IMR-90 (cell line): ENCODE measurements at regions not wholly inside any gene's neighbourhood (a gene's known extent, or its start where the extent isn't known, plus 50 kb on each side); places are given as distances from the start of the nearest gene placed in this dataset.

Experiments used
- ATAC-seq: fragments of 200-7000 bp; cut with Tn5 transposase; 2 replicates; pipeline ENCODE4 v1.9.1; 2020; ENCODE audit warnings: low read depth, mild to moderate bottlenecking, moderate library complexity
- BruUV-seq: library from RNA; stranded (reverse); fragments of 400-500 nt; replicated peaks from 2 replicates; lab custom pipeline; 2021; lab: Mats Ljungman, UMichigan
- CTCF ChIA-PET: fragments of 300-600 bp; formaldehyde crosslinking; extraction: SDS; loops from one replicate; lab custom pipeline; 2021; ENCODE audit warnings: antibody characterized with exemption; lab: Yijun Ruan, JAX
- POLR2A ChIA-PET: fragments of 300-600 bp; sonication (Branson Sonifier 250); formaldehyde crosslinking; loops from one replicate; lab custom pipeline; 2022; ENCODE audit warnings: antibody characterized with exemption; ENCODE audit not compliant: unreplicated experiment; lab: Charles Lee
- DNase-seq: peaks from one replicate; pipeline ENCODE4 v3.0.0; 2013
- H2AFZ ChIP-seq: replicated peaks from 2 replicates; pipeline ENCODE3; 2013; ENCODE audit warnings: low read length, mild to moderate bottlenecking; ENCODE audit not compliant: poor library complexity
- H2AK5ac ChIP-seq: 2 replicates; pipeline ENCODE4 v1.6.1; 2013; ENCODE audit warnings: low read depth, low read length, inconsistent platforms
- H2AK9ac ChIP-seq: replicated peaks from 2 replicates; pipeline ENCODE3; 2013; ENCODE audit warnings: mild to moderate bottlenecking, low read depth, low read length, moderate library complexity; ENCODE audit not compliant: poor library complexity
- H2BK120ac ChIP-seq: 2 replicates; pipeline ENCODE4 v1.6.1; 2013; ENCODE audit warnings: low read depth, low read length, inconsistent platforms
- H2BK15ac ChIP-seq: 3 replicates; pipeline ENCODE4 v1.6.1; 2013; ENCODE audit warnings: low read depth, low read length, inconsistent platforms
- H2BK20ac ChIP-seq: 2 replicates; pipeline ENCODE4 v1.6.1; 2013; ENCODE audit warnings: low read depth, mild to moderate bottlenecking, inconsistent platforms, low read length, moderate library complexity
- H2BK5ac ChIP-seq: 2 replicates; pipeline ENCODE4 v1.6.1; 2013; ENCODE audit warnings: mild to moderate bottlenecking, low read depth, low read length, inconsistent platforms; ENCODE audit not compliant: poor library complexity, severe bottlenecking
- H3K14ac ChIP-seq: replicated peaks from 2 replicates; pipeline ENCODE4 v1.6.1; 2013; ENCODE audit warnings: low read depth, low read length, inconsistent platforms
- H3K18ac ChIP-seq: 2 replicates; pipeline ENCODE4 v1.6.1; 2013; ENCODE audit warnings: low read depth, low read length, control low read depth
- H3K23ac ChIP-seq: 2 replicates; pipeline ENCODE4 v1.6.1; 2013; ENCODE audit warnings: low read depth, low read length, inconsistent platforms
- H3K27ac ChIP-seq: 2 replicates; pipeline ENCODE4 v1.5.1; 2013; ENCODE audit warnings: mild to moderate bottlenecking, control low read depth, low read length; ENCODE audit not compliant: insufficient read depth
- H3K27me3 ChIP-seq: 2 replicates; pipeline ENCODE4 v1.6.1; 2013; ENCODE audit warnings: low read length; ENCODE audit not compliant: control insufficient read depth, insufficient read depth
- H3K36me3 ChIP-seq: 2 replicates; pipeline ENCODE4 v1.6.1; 2013; ENCODE audit warnings: low read length, mixed read lengths; ENCODE audit not compliant: control insufficient read depth, insufficient read depth
- H3K4ac ChIP-seq: 2 replicates; pipeline ENCODE4 v1.6.1; 2013; ENCODE audit warnings: low read depth, low read length, inconsistent platforms
- H3K4me1 ChIP-seq: 2 replicates; pipeline ENCODE4 v1.6.1; 2013; ENCODE audit warnings: low read length, mixed read lengths; ENCODE audit not compliant: control insufficient read depth, insufficient read depth
- H3K4me2 ChIP-seq: 2 replicates; pipeline ENCODE4 v1.6.1; 2013; ENCODE audit warnings: low read depth, mild to moderate bottlenecking, control low read depth, low read length, moderate library complexity
- H3K4me3 ChIP-seq: 2 replicates; pipeline ENCODE4 v1.5.1; 2013; ENCODE audit warnings: low read depth, mild to moderate bottlenecking, control low read depth, low read length, moderate library complexity; ENCODE audit not compliant: insufficient read depth
- H3K56ac ChIP-seq: 2 replicates; pipeline ENCODE4 v1.6.1; 2013; ENCODE audit warnings: low read length, inconsistent platforms; ENCODE audit not compliant: insufficient read depth; ENCODE audit errors: extremely low read depth
- H3K79me1 ChIP-seq, 2 experiments: 2 replicates each; pipeline ENCODE4 v1.6.1; 2013; ENCODE audit warnings: low read length in 2 of 2, inconsistent platforms in 1 of 2, low read depth in 1 of 2
- H3K9ac ChIP-seq: 2 replicates; pipeline ENCODE4 v1.6.1; 2013; ENCODE audit warnings: low read depth, low read length, control low read depth
- H3K9me1 ChIP-seq: 2 replicates; pipeline ENCODE4 v1.6.1; 2013; ENCODE audit warnings: low read length, inconsistent platforms; ENCODE audit not compliant: insufficient read depth
- H3K9me3 ChIP-seq: 2 replicates; pipeline ENCODE4 v1.6.1; 2013; ENCODE audit warnings: low read length; ENCODE audit not compliant: control insufficient read depth, insufficient read depth
- H4K20me1 ChIP-seq: 2 replicates; pipeline ENCODE4 v1.6.1; 2013; ENCODE audit warnings: low read length, inconsistent platforms; ENCODE audit not compliant: insufficient read depth
- H4K5ac ChIP-seq: 2 replicates; pipeline ENCODE4 v1.6.1; 2013; ENCODE audit warnings: mild to moderate bottlenecking, low read depth, low read length, control low read depth
- H4K8ac ChIP-seq, 2 experiments: 2 replicates each; pipeline ENCODE4 v1.6.1; 2013; ENCODE audit warnings: low read depth in 2 of 2, low read length in 2 of 2, control low read depth in 1 of 2, inconsistent platforms in 1 of 2
- H4K91ac ChIP-seq: 2 replicates; pipeline ENCODE4 v1.6.1; 2013; ENCODE audit warnings: low read depth, low read length, inconsistent platforms; ENCODE audit not compliant: insufficient read depth
- BHLHE40 ChIP-seq: fragments of 150-350 bp; IDR thresholded peaks from 2 replicates; pipeline ENCODE4 v1.6.1; 2016; ENCODE audit warnings: mild to moderate bottlenecking, low read depth, low read length
- CEBPB ChIP-seq: IDR thresholded peaks from 2 replicates; pipeline ENCODE4 v1.6.1; 2012; ENCODE audit warnings: low read depth, low read length, improper control_type of control experiment
- CHD1 ChIP-seq: IDR thresholded peaks from 2 replicates; pipeline ENCODE4 v1.6.1; 2012; ENCODE audit warnings: low read depth, low read length, improper control_type of control experiment
- FOS ChIP-seq: fragments of 150-350 bp; IDR thresholded peaks from 2 replicates; pipeline ENCODE4 v1.6.1; 2016; ENCODE audit warnings: low read depth, low read length
- MAFK ChIP-seq: IDR thresholded peaks from 2 replicates; pipeline ENCODE4 v1.6.1; 2012; ENCODE audit warnings: low read depth, low read length, improper control_type of control experiment
- MAZ ChIP-seq: IDR thresholded peaks from 2 replicates; pipeline ENCODE4 v1.6.1; 2012; ENCODE audit warnings: low read depth, mild to moderate bottlenecking, low read length, improper control_type of control experiment, moderate library complexity, borderline replicate concordance
- MXI1 ChIP-seq: IDR thresholded peaks from 2 replicates; pipeline ENCODE4 v1.6.1; 2012; ENCODE audit warnings: low read depth, mild to moderate bottlenecking, low read length, moderate library complexity, borderline replicate concordance
- NFE2L2 ChIP-seq: fragments of 150-350 bp; IDR thresholded peaks from 2 replicates; pipeline ENCODE4 v1.6.1; 2016; ENCODE audit warnings: low read depth, mild to moderate bottlenecking, low read length
- POLR2A ChIP-seq: IDR thresholded peaks from 2 replicates; pipeline ENCODE4 v1.6.1; 2012; ENCODE audit warnings: mild to moderate bottlenecking, low read depth, low read length
- RCOR1 ChIP-seq: IDR thresholded peaks from 2 replicates; pipeline ENCODE4 v1.6.1; 2012; ENCODE audit warnings: mild to moderate bottlenecking, low read length, improper control_type of control experiment; ENCODE audit not compliant: insufficient replicate concordance
- SMC3 ChIP-seq: fragments of 150-350 bp; IDR thresholded peaks from 2 replicates; pipeline ENCODE4 v1.6.1; 2016; ENCODE audit warnings: low read depth, mild to moderate bottlenecking, antibody characterized with exemption, low read length, moderate library complexity
- USF2 ChIP-seq: fragments of 150-350 bp; IDR thresholded peaks from 2 replicates; pipeline ENCODE4 v1.6.1; 2017; ENCODE audit warnings: mild to moderate bottlenecking, antibody characterized with exemption, low read length, low read depth
- WGBS, 2 experiments: methylation state at CpG; one replicate each; pipeline versions ENCODE4 v1.1.5 to v1.1.7; 2013; ENCODE audit warnings: missing lambda C conversion rate in 2 of 2; ENCODE audit not compliant: insufficient read length in 1 of 2; ENCODE audit errors: extremely low coverage in 2 of 2; 5-methylcytosine and 5-hydroxymethylcytosine counted together
- dilution Hi-C: fragments of 300-500 bp; cut with HindIII; formaldehyde crosslinking; loops from one replicate; pipeline ENCODE4 v1.14.3; 2018; ENCODE audit warnings: low sequenced_read_pairs; ENCODE audit not compliant: unreplicated experiment
- in situ Hi-C: fragments of 300-500 bp; cut with MboI; formaldehyde crosslinking; loops from 3 replicates; pipeline ENCODE4 v1.14.3; 2019; ENCODE audit warnings: low sequenced_read_pairs, inconsistent platforms, mixed read lengths
- intact Hi-C: fragments of 100-400 bp; cut with micrococcal nuclease; formaldehyde crosslinking; loops from 2 replicates; pipeline ENCODE4 v1.10.0; 2022

GRCh38 chr7:17239683-17240521 lies 58.5 kb upstream of the AHR start:
- TF ChIP-seq SMC3 = no peak
- TF ChIP-seq MAFK = peak; percentile 41; the same call in 1 of the 2 replicates
- peak; percentile 84 for TF ChIP-seq CEBPB
- TF ChIP-seq USF2 = no peak
- TF ChIP-seq CHD1 = no peak
- no peak for TF ChIP-seq MAZ
- peak; percentile 63 for TF ChIP-seq BHLHE40
- TF ChIP-seq RCOR1 = no peak
- TF ChIP-seq NFE2L2 = no peak
- no peak for TF ChIP-seq MXI1
- TF ChIP-seq POLR2A = no peak
- peak; percentile 64 for TF ChIP-seq FOS
- ATAC-seq (peak; percentile 90), DNase-seq (peak; percentile 75)
- Histone ChIP-seq H3K27ac (no peak overlapping the region), H2BK5ac (no peak overlapping the region), H3K14ac (no peak overlapping the region), H3K9me1 (no peaks in the 10 kb centered on the region), H2BK120ac (peak overlapping the region; percentile 52; the same call in 1 of the 2 replicates), H3K18ac (no peak overlapping the region), H2AK5ac (peak overlapping the region; percentile 32), H3K79me1 (no peaks in the 10 kb centered on the region), H3K23ac (no peak overlapping the region), H2AFZ (no peak overlapping the region), H3K4me1 (peaks cover 4% of the 10 kb centered on the region; the same call in 1 of the 2 replicates), H2AK9ac (no peak overlapping the region), H4K8ac (0 out of 4 replicates have a peak overlapping the region, but pooled peaks of 1 of the 2 experiments have one; percentile 49), H3K4me2 (no peak overlapping the region), H3K4ac (0 out of 2 replicates have a peak overlapping the region, but pooled peaks have one; percentile 24), H3K27me3 (no peaks in the 10 kb centered on the region), H4K5ac (peak overlapping the region; percentile 37; the same call in 1 of the 2 replicates), H3K9me3 (no peaks in the 10 kb centered on the region), H2BK15ac (peak overlapping the region; percentile 49; the same call in 2 of the 3 replicates), H4K20me1 (no peaks in the 10 kb centered on the region), H4K91ac (no peak overlapping the region; the same call in 1 of the 2 replicates), H2BK20ac (peak overlapping the region; percentile 5; the same call in 1 of the 2 replicates), H3K9ac (no peak overlapping the region), H3K56ac (no peak overlapping the region), H3K4me3 (no peak overlapping the region), H3K36me3 (no peaks in the 10 kb centered on the region)
- dilution Hi-C loops (no loop called here), in situ Hi-C loops (no loop called here), intact Hi-C loops (no loop called here)
- 100% methylated on average over 1 of the region's 7 CpGs; no CpG with 5 or more reads in 1 of the 2 experiments for WGBS, 2 experiments
- CTCF ChIA-PET = interaction anchor here (0.7 kb wide), 1 partner anchor 257 kb away, joined by 3 read pairs; no protein-coding TSS in a partner anchor
- BruUV-seq = no TSS peak
- POLR2A ChIA-PET = no interaction called here
